GM19463 (cell line): ENCODE measurements at regions not wholly inside any gene's neighbourhood (a gene's known extent, or its start where the extent isn't known, plus 50 kb on each side); places are given as distances from the start of the nearest gene placed in this dataset.

ENCODE experiments used
- ATAC-seq: cut with Tn5 transposase; IDR thresholded peaks from one replicate; pipeline ENCODE4 v1.9.1; 2021; ENCODE audit warnings: mild to moderate bottlenecking, moderate library complexity; ENCODE audit not compliant: unreplicated experiment

- no peak for ATAC-seq
Observed at GRCh38 chr19:29395111-29395733, 130.6 kb upstream of the VSTM2B start.

DNA sequence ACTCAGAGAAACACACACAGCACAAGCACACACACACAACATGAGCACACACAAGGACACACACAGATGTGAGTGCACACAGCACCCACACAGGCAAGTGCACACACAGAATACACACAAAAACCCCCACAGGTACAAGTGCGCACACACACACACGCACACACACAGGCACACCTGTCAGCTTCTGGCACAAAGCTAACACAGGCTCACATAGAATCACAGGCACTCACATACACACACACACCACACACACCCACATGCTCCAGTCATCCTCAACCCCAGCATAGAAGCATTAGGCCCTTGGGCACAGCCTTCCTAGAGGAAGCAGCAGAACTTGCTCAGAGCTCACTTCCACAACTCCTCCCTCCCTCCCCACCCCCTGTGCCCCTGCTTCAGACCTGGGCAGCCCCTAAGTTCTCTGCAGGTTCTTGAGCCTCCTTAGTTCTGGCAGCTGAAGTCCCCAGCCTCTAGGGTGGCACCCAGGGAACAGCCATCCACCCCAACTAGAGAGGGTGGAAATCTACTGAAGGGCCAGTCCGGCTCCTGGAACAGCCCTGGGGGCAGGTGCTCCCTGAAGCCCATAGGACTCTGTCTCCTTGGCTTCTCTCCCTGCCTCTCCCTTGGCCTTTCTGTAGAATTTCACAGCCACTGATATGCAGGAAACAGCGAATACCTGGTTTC lies 129.9 kb upstream of the VSTM2B start:
- ATAC-seq, result no peak

DNA sequence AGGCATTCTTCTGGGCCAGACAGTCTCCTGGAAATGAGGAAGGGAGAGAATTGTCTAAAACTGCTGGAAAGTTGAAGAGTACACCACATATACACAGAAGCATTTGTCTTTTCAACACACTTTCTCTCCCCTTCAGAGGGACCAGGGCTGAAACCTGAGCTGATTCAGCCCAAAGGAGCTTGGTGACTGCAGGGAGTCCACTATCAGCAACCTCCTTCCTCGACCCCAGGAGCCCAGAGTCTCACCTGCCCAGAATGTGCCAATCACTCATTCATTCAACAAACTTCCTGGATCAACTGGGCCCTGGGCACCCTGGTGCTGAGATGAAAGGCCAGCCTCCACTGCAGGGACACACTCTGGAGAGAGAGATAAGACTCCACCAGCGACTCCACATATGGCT lies 128.9 kb upstream of the VSTM2B start:
- no peak for ATAC-seq

DNA sequence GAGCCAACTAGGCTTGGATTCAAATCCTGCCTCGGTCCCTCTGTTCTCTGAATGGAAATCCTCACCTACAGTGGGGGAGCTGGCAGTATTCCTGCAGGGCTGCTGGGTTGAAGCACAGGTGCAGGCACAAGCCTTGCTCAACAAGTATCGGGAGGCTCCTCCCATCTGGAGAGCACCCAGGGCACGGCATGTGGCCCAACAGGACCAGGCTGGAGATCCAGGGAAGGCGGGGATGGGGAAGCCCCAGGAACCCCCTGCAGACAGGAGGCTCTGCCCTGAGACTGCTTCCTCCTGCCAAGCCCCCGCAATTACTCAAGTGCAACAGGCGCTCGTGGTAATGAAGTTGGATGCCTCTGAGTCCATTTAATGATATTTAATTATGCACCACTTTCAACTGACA lies 128.0 kb upstream of the VSTM2B start:
- ATAC-seq, result no peak

GRCh38 chr19:29399804-29400203 lies 126.0 kb upstream of the VSTM2B start:
- no peak for ATAC-seq

DNA sequence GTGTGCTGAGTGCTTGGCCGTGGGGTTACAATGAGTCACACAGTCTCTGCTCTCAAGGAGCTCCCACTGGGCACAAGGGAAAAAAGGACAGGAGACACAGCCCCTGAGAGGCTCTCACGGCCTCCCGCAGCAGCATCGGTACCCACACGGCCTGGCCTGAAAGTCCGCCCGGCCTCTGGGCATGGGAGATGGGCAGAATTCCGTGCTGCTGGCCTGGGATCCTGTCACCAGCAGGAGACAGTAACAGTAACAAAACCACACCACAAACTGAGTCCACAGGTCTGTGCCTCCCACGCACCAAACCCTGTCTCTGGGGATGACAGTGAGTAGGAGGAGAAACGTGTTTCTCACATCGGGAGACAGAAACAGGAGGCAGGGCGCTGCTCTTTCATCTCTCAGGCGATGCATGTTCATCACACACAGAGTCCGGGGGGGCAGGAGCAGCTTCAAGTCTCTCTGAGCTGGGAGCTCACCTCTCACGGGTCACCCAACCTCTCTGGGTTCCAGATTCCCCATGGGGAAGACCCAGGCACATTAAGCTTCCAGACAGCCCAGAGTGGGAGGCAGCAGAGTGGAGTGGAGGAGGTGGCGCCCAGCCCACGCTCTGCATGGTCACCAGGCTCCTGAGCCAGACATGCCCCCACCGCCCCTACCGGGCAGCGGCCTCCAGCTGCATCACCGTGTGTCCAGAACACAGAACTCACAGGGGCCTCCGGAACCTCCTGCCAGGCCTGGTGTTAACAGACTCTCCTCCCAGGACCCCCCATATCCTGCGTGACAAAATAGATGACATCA lies 124.7 kb upstream of the VSTM2B start:
- no peak for ATAC-seq

- ATAC-seq, result no peak
Observed at GRCh38 chr19:29401712-29402421, 123.9 kb upstream of the VSTM2B start.

- no peak for ATAC-seq
Observed at GRCh38 chr19:29402563-29402962, 123.2 kb upstream of the VSTM2B start.

DNA sequence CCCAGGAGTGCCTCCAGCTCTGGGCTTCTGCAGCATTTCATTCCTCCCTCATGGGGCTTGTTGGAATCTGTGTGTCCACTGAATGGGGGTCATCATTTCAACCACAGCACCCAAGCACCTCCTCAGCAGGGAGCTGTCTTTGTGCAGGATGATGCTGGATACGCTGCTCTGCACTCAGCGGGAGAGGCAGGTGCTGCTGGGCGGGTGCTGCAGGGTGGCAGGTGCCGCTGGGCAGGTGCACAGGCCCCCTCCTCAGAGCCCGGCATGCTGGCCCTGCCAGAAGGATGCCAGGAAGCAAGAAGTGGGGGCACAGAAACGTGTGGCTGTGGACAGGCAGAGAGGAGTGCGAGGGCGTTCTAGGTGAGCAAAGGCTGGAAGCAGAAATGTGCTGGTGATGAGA lies 121.8 kb upstream of the VSTM2B start:
- no peak for ATAC-seq

DNA sequence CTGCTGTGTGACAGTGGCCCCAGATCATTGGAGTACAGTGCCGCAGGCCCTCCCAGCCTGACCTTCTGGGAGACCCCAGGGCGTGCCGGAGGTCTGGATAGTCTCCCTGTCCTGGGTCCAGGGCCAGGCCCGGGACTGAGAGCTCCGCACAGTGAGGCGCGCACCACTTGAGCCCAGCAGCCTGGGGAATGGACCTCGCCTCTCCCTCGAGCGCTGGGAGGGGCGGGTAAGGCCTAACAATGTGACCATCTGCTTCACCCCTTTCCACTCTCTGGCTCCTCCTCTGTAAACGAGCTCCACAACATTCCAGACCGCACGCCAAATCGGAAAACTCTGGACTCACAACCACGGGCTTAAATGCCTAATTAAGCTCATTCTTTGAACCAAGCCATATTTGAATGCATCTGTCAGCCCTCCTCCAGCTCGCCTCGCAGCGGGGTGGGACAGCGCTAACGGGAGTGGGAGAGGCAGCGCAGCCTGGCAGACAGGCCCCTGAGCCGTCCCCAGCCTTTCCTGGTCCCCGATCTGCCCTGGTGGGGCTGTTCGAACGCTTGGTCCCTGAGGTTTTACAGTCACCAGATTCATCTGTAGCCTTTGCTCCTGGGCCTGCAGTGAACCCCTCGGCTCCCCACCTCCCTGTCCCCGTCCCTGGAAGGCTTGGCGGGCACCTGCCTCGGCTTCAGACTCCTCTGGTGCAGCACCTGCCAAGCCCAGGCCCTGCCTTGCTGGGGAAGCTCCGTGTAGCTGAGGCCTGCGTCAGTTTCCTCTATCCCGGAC lies 120.7 kb upstream of the VSTM2B start:
- ATAC-seq, result no peak

- no peak for ATAC-seq
Observed at GRCh38 chr19:29405728-29405995, 120.1 kb upstream of the VSTM2B start.

- ATAC-seq, result no peak
Observed at GRCh38 chr19:29409076-29409862, 116.5 kb upstream of the VSTM2B start.

DNA sequence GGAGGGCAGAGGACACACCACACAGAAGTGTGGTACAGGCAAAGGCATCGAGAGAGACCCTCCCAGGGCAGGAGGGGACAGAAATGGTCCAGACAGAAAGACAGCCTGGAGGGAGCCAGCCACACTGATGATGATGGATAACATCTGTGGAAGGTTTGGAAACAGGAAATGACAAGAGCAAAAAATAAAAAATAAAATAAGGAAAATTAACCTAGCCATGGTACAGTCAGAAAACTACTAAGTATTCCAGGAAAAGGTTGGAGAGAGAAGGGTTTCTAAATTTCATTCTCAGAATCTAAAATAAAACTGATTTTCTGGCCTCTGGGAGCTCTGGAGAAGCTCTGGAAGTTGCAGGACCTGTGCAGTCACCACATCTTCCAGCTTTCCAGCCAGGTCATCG lies 115.2 kb upstream of the VSTM2B start:
- ATAC-seq, result no peak

- no peak for ATAC-seq
Observed at GRCh38 chr19:29411113-29411581, 114.6 kb upstream of the VSTM2B start.

DNA sequence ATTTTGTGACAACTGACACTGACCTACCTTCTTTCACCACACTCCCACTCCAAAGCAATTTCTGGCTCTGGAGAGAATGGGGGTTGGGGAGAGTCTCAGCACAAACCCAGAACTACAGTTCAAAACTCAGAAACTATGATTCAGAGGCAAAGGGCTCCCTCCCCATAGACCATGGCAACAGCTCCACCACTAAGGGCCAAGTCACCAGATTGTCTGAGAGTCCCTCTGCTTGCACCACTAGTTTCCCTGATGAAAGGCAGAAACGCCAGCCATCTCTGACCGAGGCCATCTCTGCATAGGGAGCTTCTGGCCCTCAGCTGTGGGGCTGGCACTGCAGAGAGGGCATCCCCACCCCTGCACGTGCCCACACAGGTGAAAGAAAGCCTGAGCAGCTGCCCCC lies 112.4 kb upstream of the VSTM2B start:
- ATAC-seq, result no peak

DNA sequence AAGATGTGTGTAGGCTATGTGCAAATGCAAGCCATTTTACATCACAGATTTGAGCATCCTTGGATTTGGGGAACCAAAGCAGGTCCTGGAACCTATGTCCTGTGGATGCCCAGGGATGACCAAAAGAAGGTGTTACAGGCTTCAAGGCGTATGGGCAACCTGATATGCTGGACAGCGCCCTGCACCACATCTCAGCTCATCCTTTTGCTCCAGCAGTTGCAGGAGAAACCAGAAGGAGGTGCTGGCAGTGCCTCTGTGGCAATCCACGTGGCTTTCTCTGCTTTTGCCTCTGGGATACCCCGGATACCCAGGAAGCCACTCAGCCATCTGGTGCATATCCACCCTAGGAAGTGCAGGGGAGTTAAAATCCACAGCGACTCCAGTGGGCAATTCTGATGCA lies 110.3 kb upstream of the VSTM2B start:
- ATAC-seq, result no peak

- ATAC-seq, result no peak
Observed at GRCh38 chr19:29417048-29417447, 108.7 kb upstream of the VSTM2B start.

GRCh38 chr19:29418201-29418600 lies 107.6 kb upstream of the VSTM2B start:
- no peak for ATAC-seq

- ATAC-seq, result no peak
Observed at GRCh38 chr19:29420065-29420464, 105.7 kb upstream of the VSTM2B start.
